ENCODE measurements at regions not wholly inside any gene's neighbourhood (a gene's known extent, or its start where the extent isn't known, plus 50 kb on each side); places are given as distances from the start of the nearest gene placed in this dataset.

DNA sequence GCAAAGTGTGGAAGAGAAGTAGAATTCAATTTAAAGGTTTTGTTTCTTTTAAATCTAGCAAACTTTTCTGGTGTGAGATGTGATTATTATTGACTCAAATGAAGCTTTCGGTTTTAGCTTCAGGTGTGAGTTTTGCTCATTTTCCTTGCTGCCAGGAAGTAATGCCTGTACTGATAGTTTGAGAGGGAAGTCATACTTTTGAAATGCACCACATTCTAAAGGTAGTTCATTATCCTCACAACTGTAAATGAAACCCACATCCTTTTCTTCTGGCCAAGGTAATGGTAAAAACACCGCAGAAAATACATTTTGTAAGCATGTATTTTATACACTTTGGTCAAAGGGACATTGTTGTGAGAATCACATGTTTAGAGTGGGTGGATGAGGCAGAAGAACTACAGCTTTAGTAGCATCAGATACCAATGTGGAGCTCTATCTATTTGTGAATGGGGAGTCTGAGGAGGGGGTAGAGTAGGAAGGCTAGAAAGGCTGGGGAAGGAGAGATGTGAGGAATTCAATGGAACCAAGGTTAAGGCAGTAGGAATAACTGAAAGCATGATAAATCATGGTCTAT lies 167.0 kb upstream of the CDKN2B start:
- TF ChIP-seq, protein P1, sequence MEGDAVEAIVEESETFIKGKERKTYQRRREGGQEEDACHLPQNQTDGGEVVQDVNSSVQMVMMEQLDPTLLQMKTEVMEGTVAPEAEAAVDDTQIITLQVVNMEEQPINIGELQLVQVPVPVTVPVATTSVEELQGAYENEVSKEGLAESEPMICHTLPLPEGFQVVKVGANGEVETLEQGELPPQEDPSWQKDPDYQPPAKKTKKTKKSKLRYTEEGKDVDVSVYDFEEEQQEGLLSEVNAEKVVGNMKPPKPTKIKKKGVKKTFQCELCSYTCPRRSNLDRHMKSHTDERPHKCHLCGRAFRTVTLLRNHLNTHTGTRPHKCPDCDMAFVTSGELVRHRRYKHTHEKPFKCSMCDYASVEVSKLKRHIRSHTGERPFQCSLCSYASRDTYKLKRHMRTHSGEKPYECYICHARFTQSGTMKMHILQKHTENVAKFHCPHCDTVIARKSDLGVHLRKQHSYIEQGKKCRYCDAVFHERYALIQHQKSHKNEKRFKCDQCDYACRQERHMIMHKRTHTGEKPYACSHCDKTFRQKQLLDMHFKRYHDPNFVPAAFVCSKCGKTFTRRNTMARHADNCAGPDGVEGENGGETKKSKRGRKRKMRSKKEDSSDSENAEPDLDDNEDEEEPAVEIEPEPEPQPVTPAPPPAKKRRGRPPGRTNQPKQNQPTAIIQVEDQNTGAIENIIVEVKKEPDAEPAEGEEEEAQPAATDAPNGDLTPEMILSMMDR (IDR thresholded peaks at IDR 0.05), result no peak
- no peak for TF ChIP-seq POLR2AphosphoS5 (IDR thresholded peaks at IDR 0.05)

All from prostate gland (tissue), 2 donors.